Left ventricle myocardium inferior (tissue), 1 donor: ENCODE measurements at regions not wholly inside any gene's neighbourhood (a gene's known extent, or its start where the extent isn't known, plus 50 kb on each side); places are given as distances from the start of the nearest gene placed in this dataset.

Experiments
- DNase-seq: peaks from one replicate; pipeline ENCODE4 v3.0.0-alpha.2; 2020
- H3K27ac ChIP-seq: fragments of 200-600 bp; replicated peaks from 2 replicates; pipeline ENCODE4 v1.8.0; 2021
- H3K27me3 ChIP-seq: fragments of 200-600 bp; 2 replicates; pipeline ENCODE4 v1.8.0; 2021; ENCODE audit warnings: low read depth
- H3K36me3 ChIP-seq: fragments of 200-600 bp; 2 replicates; pipeline ENCODE4 v1.8.0; 2021
- H3K4me1 ChIP-seq: fragments of 200-600 bp; 2 replicates; pipeline ENCODE4 v1.8.0; 2021
- H3K4me3 ChIP-seq: fragments of 200-600 bp; 2 replicates; pipeline ENCODE4 v1.8.0; 2021; ENCODE audit warnings: mild to moderate bottlenecking, moderate library complexity
- H3K9me3 ChIP-seq: fragments of 200-600 bp; replicated peaks from 2 replicates; pipeline ENCODE4 v1.8.0; 2021
- intact Hi-C: fragments of 100-400 bp; cut with micrococcal nuclease; formaldehyde crosslinking; loops from one replicate; pipeline ENCODE4 v1.11.0; 2022
- TF ChIP-seq, protein P1 (sequence below): fragments of 200-600 bp; IDR thresholded peaks from 2 replicates; pipeline ENCODE4 v1.8.0; 2021; ENCODE audit warnings: antibody characterized with exemption, mild to moderate bottlenecking, borderline replicate concordance
- donor health status: DM: no; HTN: yes; CAD: no; lungs with severe emphysema.

DNA sequence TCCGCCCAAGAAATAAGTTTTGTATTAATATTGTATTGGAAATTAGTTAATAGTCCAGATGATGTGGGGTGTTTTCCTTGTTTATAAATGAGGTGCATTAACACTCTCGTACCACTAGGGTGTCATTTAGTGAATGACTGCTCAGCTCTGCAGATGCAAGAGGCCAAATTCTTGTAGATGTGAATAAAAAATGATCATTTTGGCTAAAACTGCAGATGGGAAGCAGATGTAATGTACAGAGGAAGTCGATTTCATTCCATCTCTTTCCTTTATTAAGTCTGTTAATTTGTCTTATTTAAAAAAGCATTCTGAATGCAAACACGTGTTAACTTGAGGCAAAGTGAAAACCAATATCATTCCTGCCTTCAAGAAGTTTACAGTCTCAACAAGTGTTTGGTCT, 108.1 kb downstream of the DHX15 start:
- no peak overlapping the region for H3K27ac ChIP-seq
- no peak overlapping the region for H3K4me3 ChIP-seq
- intact Hi-C loops, result no loop called here
- no peaks in the 10 kb centered on the region for H3K9me3 ChIP-seq
- H3K4me1 ChIP-seq, result peaks cover 22% of the 10 kb centered on the region
- TF ChIP-seq, protein P1, sequence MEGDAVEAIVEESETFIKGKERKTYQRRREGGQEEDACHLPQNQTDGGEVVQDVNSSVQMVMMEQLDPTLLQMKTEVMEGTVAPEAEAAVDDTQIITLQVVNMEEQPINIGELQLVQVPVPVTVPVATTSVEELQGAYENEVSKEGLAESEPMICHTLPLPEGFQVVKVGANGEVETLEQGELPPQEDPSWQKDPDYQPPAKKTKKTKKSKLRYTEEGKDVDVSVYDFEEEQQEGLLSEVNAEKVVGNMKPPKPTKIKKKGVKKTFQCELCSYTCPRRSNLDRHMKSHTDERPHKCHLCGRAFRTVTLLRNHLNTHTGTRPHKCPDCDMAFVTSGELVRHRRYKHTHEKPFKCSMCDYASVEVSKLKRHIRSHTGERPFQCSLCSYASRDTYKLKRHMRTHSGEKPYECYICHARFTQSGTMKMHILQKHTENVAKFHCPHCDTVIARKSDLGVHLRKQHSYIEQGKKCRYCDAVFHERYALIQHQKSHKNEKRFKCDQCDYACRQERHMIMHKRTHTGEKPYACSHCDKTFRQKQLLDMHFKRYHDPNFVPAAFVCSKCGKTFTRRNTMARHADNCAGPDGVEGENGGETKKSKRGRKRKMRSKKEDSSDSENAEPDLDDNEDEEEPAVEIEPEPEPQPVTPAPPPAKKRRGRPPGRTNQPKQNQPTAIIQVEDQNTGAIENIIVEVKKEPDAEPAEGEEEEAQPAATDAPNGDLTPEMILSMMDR, result peak; percentile 67
- no peaks in the 10 kb centered on the region for H3K36me3 ChIP-seq
- DNase-seq, result no peak
- peaks cover 41% of the 10 kb centered on the region for H3K27me3 ChIP-seq

DNA sequence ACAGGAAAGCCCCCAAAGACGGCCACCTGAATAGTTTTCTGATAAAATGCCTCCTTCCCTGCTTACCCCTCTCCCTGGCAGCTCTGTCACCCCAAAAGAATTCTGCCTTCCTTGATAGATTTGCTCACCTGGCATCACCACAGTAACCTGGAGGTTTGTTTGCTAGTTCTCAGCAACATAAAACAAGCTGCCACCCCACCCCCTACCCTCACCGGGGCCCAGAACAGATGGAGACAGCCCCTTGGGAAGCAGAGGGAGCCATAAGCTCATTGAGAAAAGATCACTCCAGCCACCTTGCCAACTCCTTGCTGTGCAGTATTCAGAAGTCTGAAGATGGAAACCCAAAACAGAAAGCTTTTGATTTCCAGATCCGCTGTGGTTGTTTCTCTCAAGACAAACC, 108.6 kb downstream of the DHX15 start:
- Histone ChIP-seq H3K4me3 (no peak overlapping the region), H3K4me1 (peaks cover 26% of the 10 kb centered on the region), H3K27me3 (peaks cover 45% of the 10 kb centered on the region), H3K36me3 (no peaks in the 10 kb centered on the region), H3K9me3 (no peaks in the 10 kb centered on the region), H3K27ac (no peak overlapping the region)
- DNase-seq, result no peak
- intact Hi-C loops, result no loop called here
- TF ChIP-seq, protein P1, result no peak

DNA sequence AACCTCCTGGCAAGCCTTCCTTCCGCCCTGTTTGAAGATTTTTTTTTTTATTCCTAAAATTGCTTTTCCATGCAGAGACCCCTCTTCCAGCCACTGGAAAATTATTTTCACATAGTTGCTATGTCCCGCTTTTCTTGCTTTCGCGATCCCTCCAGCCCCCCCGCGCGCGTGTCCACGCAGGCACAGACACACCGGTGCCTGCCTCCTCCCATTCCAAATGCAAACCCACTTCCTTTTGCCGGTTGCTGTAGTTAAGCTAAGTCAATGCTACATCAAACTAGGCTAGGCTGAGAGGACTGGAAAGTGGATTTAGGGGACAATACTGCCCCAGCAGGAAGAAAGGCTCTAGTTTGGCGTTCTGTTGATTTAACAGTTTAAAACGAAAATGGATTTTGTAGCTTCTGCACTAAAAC, 111.0 kb downstream of the DHX15 start:
- intact Hi-C loops, result no loop called here
- Histone ChIP-seq H3K9me3 (no peaks in the 10 kb centered on the region), H3K4me3 (peak overlapping the region; percentile 81), H3K27me3 (peaks cover 51% of the 10 kb centered on the region), H3K27ac (peak overlapping the region; percentile 80), H3K36me3 (no peaks in the 10 kb centered on the region), H3K4me1 (peaks cover 40% of the 10 kb centered on the region)
- DNase-seq, result peak; percentile 23
- TF ChIP-seq, protein P1, result no peak

DNA sequence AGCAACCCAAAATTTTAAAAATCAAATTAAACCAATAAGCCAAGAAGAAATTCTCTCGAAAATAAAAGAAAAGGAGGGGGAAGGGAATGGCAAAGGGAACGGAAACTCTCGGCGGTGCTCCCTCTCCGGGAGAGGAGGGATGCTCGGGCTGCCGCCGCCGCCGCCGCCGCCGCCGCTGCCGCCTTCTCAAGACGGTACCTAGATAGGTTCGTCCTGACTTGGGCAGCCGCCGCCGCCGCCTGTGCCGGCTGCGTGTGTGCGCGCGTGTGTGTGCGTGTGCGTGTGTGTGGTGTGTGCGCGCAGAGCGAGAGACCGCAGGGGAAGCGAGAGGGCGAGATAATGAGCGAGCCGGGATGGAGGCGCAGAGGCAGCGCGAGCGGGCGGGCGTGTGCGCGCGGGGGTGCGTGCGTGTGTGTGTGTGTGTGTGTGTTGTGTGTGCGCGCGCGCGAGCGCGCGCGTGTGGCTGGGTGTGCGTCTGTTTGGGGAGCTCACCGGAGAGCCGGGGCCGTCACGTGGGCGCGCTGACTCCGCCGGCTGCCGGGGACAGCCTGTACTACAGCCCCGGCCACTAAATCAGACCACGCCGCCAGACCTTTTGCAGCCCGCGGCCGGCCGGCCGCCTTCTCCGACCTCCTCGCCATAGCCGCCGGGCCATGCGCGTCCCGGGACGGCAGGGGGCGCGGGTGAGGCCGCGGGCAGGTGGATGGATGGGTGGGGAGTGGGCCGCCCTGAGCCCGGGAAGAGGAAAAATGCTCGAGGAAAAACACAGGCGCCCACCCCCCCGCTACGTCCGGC, 111.6 kb downstream of the DHX15 start:
- Histone ChIP-seq H3K27ac (peak overlapping the region; percentile 80), H3K9me3 (no peaks in the 10 kb centered on the region), H3K4me1 (peaks cover 40% of the 10 kb centered on the region), H3K36me3 (no peaks in the 10 kb centered on the region), H3K27me3 (peaks cover 45% of the 10 kb centered on the region), H3K4me3 (peak overlapping the region; percentile 81)
- intact Hi-C loops, result no loop called here
- peak; percentile 87 for DNase-seq
- TF ChIP-seq, protein P1, result peak; percentile 75

DNA sequence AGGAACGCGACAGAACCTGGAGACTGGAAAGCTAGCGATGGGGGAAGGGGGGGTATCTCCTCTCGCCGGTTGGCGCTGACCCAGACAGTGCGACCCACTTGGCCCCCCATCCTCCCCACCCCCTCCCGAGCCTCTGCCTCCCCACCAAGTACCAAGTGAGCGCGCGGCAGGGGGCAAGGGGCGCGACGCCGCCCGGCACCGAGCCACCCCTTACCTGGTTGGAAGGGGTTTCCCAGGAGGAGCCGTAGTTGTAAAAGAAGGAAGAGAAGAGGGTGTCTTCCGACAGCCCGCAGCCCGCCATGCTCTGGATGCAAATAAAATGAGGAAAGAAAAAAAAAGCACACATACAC, 112.2 kb downstream of the DHX15 start:
- intact Hi-C loops, result no loop called here
- Histone ChIP-seq H3K9me3 (no peaks in the 10 kb centered on the region), H3K4me1 (peaks cover 40% of the 10 kb centered on the region), H3K36me3 (no peaks in the 10 kb centered on the region), H3K27ac (peak overlapping the region; percentile 80), H3K27me3 (peaks cover 40% of the 10 kb centered on the region), H3K4me3 (peak overlapping the region; percentile 81)
- TF ChIP-seq, protein P1, result no peak
- no peak for DNase-seq
